ENCODE measurements at regions not wholly inside any gene's neighbourhood (a gene's known extent, or its start where the extent isn't known, plus 50 kb on each side); places are given as distances from the start of the nearest gene placed in this dataset.
"Not testable (repeated sequence)": the region's sequence is repeated elsewhere in the genome, so short reads cannot be mapped to it uniquely, and the experiment has no call there.

GRCh38 chr6:47180633-47181032 lies 129.1 kb downstream of the TNFRSF21 start:
- peak; percentile 47 for DNase-seq (ENCODE audit: low read depth)

GRCh38 chr6:47179286-47179685 lies 130.4 kb downstream of the TNFRSF21 start:
- peak; percentile 91 for DNase-seq (ENCODE audit: low read depth)

GRCh38 chr6:47175656-47176055 lies 133.5 kb upstream of the ADGRF1 start:
- DNase-seq (ENCODE audit: low read depth) = no peak

GRCh38 chr6:47174502-47175023 lies 132.4 kb upstream of the ADGRF1 start:
- no peak for DNase-seq (ENCODE audit: low read depth)

- DNase-seq (ENCODE audit: low read depth) = not testable (repeated sequence)
Observed at GRCh38 chr6:47174063-47174462, 131.9 kb upstream of the ADGRF1 start.

- not testable (repeated sequence) for DNase-seq (ENCODE audit: low read depth)
Observed at GRCh38 chr6:47173145-47173544, 131.0 kb upstream of the ADGRF1 start.

- DNase-seq (ENCODE audit: low read depth) = no peak
Observed at GRCh38 chr6:47170617-47170947, 128.4 kb upstream of the ADGRF1 start.

GRCh38 chr6:47169785-47170616 lies 127.9 kb upstream of the ADGRF1 start:
- DNase-seq (ENCODE audit: low read depth) = no peak

GRCh38 chr6:47168180-47168579 lies 126.0 kb upstream of the ADGRF1 start:
- DNase-seq (ENCODE audit: low read depth) = peak; percentile 91

- no peak for DNase-seq (ENCODE audit: low read depth)
Observed at GRCh38 chr6:47165918-47166317, 123.8 kb upstream of the ADGRF1 start.

- no peak for DNase-seq (ENCODE audit: low read depth)
Observed at GRCh38 chr6:47164877-47165276, 122.7 kb upstream of the ADGRF1 start.

- no peak for DNase-seq (ENCODE audit: low read depth)
Observed at GRCh38 chr6:47163536-47163935, 121.4 kb upstream of the ADGRF1 start.

GRCh38 chr6:47162793-47163192 lies 120.7 kb upstream of the ADGRF1 start:
- no peak for DNase-seq (ENCODE audit: low read depth)

GRCh38 chr6:47162231-47162630 lies 120.1 kb upstream of the ADGRF1 start:
- DNase-seq (ENCODE audit: low read depth) = no peak

GRCh38 chr6:47161176-47161687 lies 119.1 kb upstream of the ADGRF1 start:
- peak; percentile 45 for DNase-seq (ENCODE audit: low read depth)

GRCh38 chr6:47160702-47161101 lies 118.6 kb upstream of the ADGRF1 start:
- no peak for DNase-seq (ENCODE audit: low read depth)

GRCh38 chr6:47159763-47160162 lies 117.6 kb upstream of the ADGRF1 start:
- DNase-seq (ENCODE audit: low read depth) = no peak

- no peak for DNase-seq (ENCODE audit: low read depth)
Observed at GRCh38 chr6:47157653-47158219, 115.6 kb upstream of the ADGRF1 start.

- no peak for DNase-seq (ENCODE audit: low read depth)
Observed at GRCh38 chr6:47157063-47157462, 114.9 kb upstream of the ADGRF1 start.

- DNase-seq (ENCODE audit: low read depth) = no peak
Observed at GRCh38 chr6:47156196-47156595, 114.1 kb upstream of the ADGRF1 start.

- DNase-seq (ENCODE audit: low read depth) = no peak
Observed at GRCh38 chr6:47153404-47153755, 111.2 kb upstream of the ADGRF1 start.

- no peak for DNase-seq (ENCODE audit: low read depth)
Observed at GRCh38 chr6:47152666-47153403, 110.7 kb upstream of the ADGRF1 start.

All from myocyte (in vitro differentiated cells).